CD4-positive, CD25-positive, alpha-beta regulatory T cell (primary cell): ENCODE measurements at regions not wholly inside any gene's neighbourhood (a gene's known extent, or its start where the extent isn't known, plus 50 kb on each side); places are given as distances from the start of the nearest gene placed in this dataset.

Experiments used
- ATAC-seq, 2 donors: fragments of 150-1000 bp; cut with Tn5 transposase; one replicate each; pipeline ENCODE4 v1.10.0; 2021; ENCODE audit warnings: low read depth in 2 of 2, moderate number of reproducible peaks in 2 of 2, moderate library complexity in 1 of 2
- DNase-seq, 3 donors: peaks; one replicate each; pipeline versions ENCODE4 v3.0.0 to v3.0.0-alpha.2; 2012 to 2022; ENCODE audit warnings: mixed read lengths in 1 of 3
- H3K27ac ChIP-seq: one replicate; pipeline ENCODE4 v1.7.0; 2013; ENCODE audit warnings: mild to moderate bottlenecking, low read length; ENCODE audit not compliant: insufficient read depth, poor library complexity, severe bottlenecking
- H3K27me3 ChIP-seq: one replicate; pipeline ENCODE4 v1.7.0; 2013; ENCODE audit warnings: low read length; ENCODE audit not compliant: control insufficient read depth, insufficient read depth
- H3K36me3 ChIP-seq: one replicate; pipeline ENCODE4 v1.7.0; 2013; ENCODE audit warnings: mild to moderate bottlenecking, low read length, moderate library complexity; ENCODE audit not compliant: control insufficient read depth, insufficient read depth
- H3K4me1 ChIP-seq: 2 replicates; pipeline ENCODE4 v1.7.0; 2013; ENCODE audit warnings: mild to moderate bottlenecking, low read length; ENCODE audit not compliant: insufficient read depth, control insufficient read depth, poor library complexity, severe bottlenecking
- H3K4me3 ChIP-seq: one replicate; pipeline ENCODE4 v1.7.0; 2013; ENCODE audit warnings: low read depth, mild to moderate bottlenecking, low read length, moderate library complexity
- H3K9me3 ChIP-seq, 2 experiments: 1 replicate in 1 of 2; 2 replicates in 1 of 2; pipeline ENCODE4 v1.7.0; 2013; ENCODE audit warnings: low read length in 2 of 2, mild to moderate bottlenecking in 1 of 2, moderate library complexity in 1 of 2; ENCODE audit not compliant: control insufficient read depth in 2 of 2
- H3K27ac Mint-ChIP-seq, 3 donors: one replicate each; pipeline ENCODE4 v1.8.0; 2020 to 2022; ENCODE audit warnings: mild to moderate bottlenecking in 3 of 3, mixed read lengths in 3 of 3, moderate library complexity in 2 of 3
- H3K27me3 Mint-ChIP-seq: one replicate; pipeline ENCODE4 v1.8.0; 2022; ENCODE audit warnings: mild to moderate bottlenecking, mixed read lengths
- H3K36me3 Mint-ChIP-seq: one replicate; pipeline ENCODE4 v1.8.0; 2020; ENCODE audit warnings: mixed read lengths
- H3K4me1 Mint-ChIP-seq, 4 donors: one replicate each; pipeline ENCODE4 v1.8.0; 2020 to 2022; ENCODE audit warnings: mixed read lengths in 4 of 4, mild to moderate bottlenecking in 1 of 4
- H3K4me3 Mint-ChIP-seq, 4 donors: one replicate each; pipeline ENCODE4 v1.8.0; 2020 to 2022; ENCODE audit warnings: mild to moderate bottlenecking in 4 of 4, mixed read lengths in 4 of 4, moderate library complexity in 3 of 4
- H3K9me3 Mint-ChIP-seq, 7 donors: one replicate each; pipeline ENCODE4 v1.8.0; 2020 to 2022; ENCODE audit warnings: mixed read lengths in 7 of 7, mild to moderate bottlenecking in 3 of 7, moderate library complexity in 2 of 7

DNA sequence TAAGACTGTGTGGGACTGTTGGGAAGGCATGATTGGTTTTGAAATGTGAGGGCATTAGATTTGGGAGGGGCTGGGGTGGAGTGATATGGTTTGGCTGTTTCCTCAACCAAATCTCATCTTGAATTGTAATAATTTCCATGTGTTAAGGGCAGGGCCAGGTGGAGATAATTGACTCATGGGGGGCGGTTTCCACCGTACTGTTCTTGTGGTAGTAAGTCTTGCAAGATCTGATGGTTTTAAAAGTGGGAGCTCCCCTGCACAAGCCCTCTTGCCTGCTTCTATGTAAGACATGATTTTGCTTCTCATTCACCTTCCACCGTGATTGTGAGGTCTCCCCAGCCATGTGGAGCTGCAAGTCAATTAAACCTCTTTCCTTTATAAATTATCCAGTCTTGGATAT, 76.6 kb upstream of the PPFIA2 start:
- Mint-ChIP-seq H3K4me1 (no peaks in the 10 kb centered on the region), H3K27ac (no peak overlapping the region), H3K9me3 (peaks cover 0 to 15% (median 2%) of the 10 kb centered on the region in 7 donors), H3K4me3 (no peak overlapping the region), H3K36me3 (no peaks in the 10 kb centered on the region), H3K27me3 (no peaks in the 10 kb centered on the region)
- H3K9me3 ChIP-seq, result no peaks in the 10 kb centered on the region
- H3K36me3 ChIP-seq, result no peaks in the 10 kb centered on the region
- no peak overlapping the region for H3K27ac ChIP-seq
- ATAC-seq, result no peak
- no peak for DNase-seq
- no peaks in the 10 kb centered on the region for H3K27me3 ChIP-seq
- H3K4me3 ChIP-seq, result no peak overlapping the region
- H3K4me1 ChIP-seq, result no peaks in the 10 kb centered on the region

GRCh38 chr12:81819991-81820633, 61.0 kb upstream of the PPFIA2 start:
- Mint-ChIP-seq H3K9me3 (peaks cover 3 to 20% (median 7%) of the 10 kb centered on the region in 7 donors), H3K4me3 (no peak overlapping the region), H3K36me3 (no peaks in the 10 kb centered on the region), H3K4me1 (no peaks in the 10 kb centered on the region), H3K27ac (no peak overlapping the region), H3K27me3 (no peaks in the 10 kb centered on the region)
- H3K9me3 ChIP-seq, result no peaks in the 10 kb centered on the region
- no peak overlapping the region for H3K4me3 ChIP-seq
- no peak overlapping the region for H3K27ac ChIP-seq
- no peaks in the 10 kb centered on the region for H3K27me3 ChIP-seq
- H3K36me3 ChIP-seq, result no peaks in the 10 kb centered on the region
- ATAC-seq (no peak), DNase-seq (no peak)
- H3K4me1 ChIP-seq, result no peaks in the 10 kb centered on the region

- no peaks in the 10 kb centered on the region for H3K36me3 Mint-ChIP-seq
- peaks cover 3 to 24% (median 9%) of the 10 kb centered on the region in 7 donors for H3K9me3 Mint-ChIP-seq
- Histone ChIP-seq H3K36me3 (no peaks in the 10 kb centered on the region), H3K27me3 (no peaks in the 10 kb centered on the region), H3K9me3 (peaks cover 0 to 13% of the 10 kb centered on the region in 2 experiments), H3K4me3 (no peak overlapping the region), H3K27ac (no peak overlapping the region), H3K4me1 (no peaks in the 10 kb centered on the region)
- no peaks in the 10 kb centered on the region for H3K4me1 Mint-ChIP-seq
- no peaks in the 10 kb centered on the region for H3K27me3 Mint-ChIP-seq
- no peak overlapping the region for H3K27ac Mint-ChIP-seq
- no peak overlapping the region for H3K4me3 Mint-ChIP-seq
- DNase-seq (no peak), ATAC-seq (no peak)
Observed at GRCh38 chr12:81815611-81816010, 56.5 kb upstream of the PPFIA2 start.

DNA sequence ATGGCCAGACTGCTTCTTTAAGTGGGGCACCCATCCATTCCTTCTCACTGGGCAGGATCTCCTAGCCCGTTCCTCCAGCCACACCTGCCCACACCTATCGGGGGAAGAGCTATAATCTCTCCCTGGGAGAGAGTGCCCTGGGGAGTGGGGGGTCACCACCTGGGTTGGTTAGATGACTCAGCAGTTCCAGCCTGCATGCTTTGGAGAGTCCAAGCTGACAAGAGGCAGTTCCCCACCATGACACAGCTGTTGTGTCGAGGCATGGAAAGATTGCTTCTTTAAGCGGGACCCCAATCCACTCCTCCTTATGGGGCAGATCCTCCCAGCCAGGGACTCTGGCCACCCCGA, 52.6 kb upstream of the PPFIA2 start:
- DNase-seq, result no peak
- Histone ChIP-seq H3K36me3 (no peaks in the 10 kb centered on the region), H3K4me1 (no peaks in the 10 kb centered on the region), H3K27me3 (no peaks in the 10 kb centered on the region), H3K27ac (no peak overlapping the region), H3K9me3 (peaks cover 0 to 13% of the 10 kb centered on the region in 2 experiments), H3K4me3 (no peak overlapping the region)
- H3K4me1 Mint-ChIP-seq, result no peaks in the 10 kb centered on the region
- H3K36me3 Mint-ChIP-seq, result no peaks in the 10 kb centered on the region
- ATAC-seq, result no peak
- H3K4me3 Mint-ChIP-seq, result no peak overlapping the region
- H3K27ac Mint-ChIP-seq, result peak overlapping the region in 1 of 3 donors; percentile 7
- peaks cover 2 to 18% (median 6%) of the 10 kb centered on the region in 7 donors for H3K9me3 Mint-ChIP-seq
- H3K27me3 Mint-ChIP-seq, result no peaks in the 10 kb centered on the region

- peaks cover 0 to 13% of the 10 kb centered on the region in 2 experiments for H3K9me3 ChIP-seq
- no peaks in the 10 kb centered on the region for H3K27me3 ChIP-seq
- ATAC-seq, result no peak
- H3K4me3 ChIP-seq, result no peak overlapping the region
- no peak overlapping the region for H3K27ac ChIP-seq
- Mint-ChIP-seq H3K27ac (peak overlapping the region in 1 of 3 donors; percentile 7), H3K36me3 (no peaks in the 10 kb centered on the region), H3K27me3 (no peaks in the 10 kb centered on the region), H3K4me1 (no peaks in the 10 kb centered on the region), H3K9me3 (peaks cover 2 to 18% (median 3%) of the 10 kb centered on the region in 7 donors), H3K4me3 (no peak overlapping the region)
- no peaks in the 10 kb centered on the region for H3K4me1 ChIP-seq
- no peak for DNase-seq
- H3K36me3 ChIP-seq, result no peaks in the 10 kb centered on the region
Observed at GRCh38 chr12:81811061-81811777, 52.1 kb upstream of the PPFIA2 start.

- Mint-ChIP-seq H3K4me1 (no peaks in the 10 kb centered on the region), H3K27ac (no peak overlapping the region), H3K9me3 (peaks cover 0 to 14% (median 6%) of the 10 kb centered on the region in 7 donors), H3K4me3 (no peak overlapping the region), H3K36me3 (no peaks in the 10 kb centered on the region), H3K27me3 (no peaks in the 10 kb centered on the region)
- Histone ChIP-seq H3K9me3 (peaks cover 0 to 13% of the 10 kb centered on the region in 2 experiments), H3K4me3 (no peak overlapping the region), H3K27me3 (no peaks in the 10 kb centered on the region), H3K27ac (no peak overlapping the region), H3K4me1 (no peaks in the 10 kb centered on the region), H3K36me3 (no peaks in the 10 kb centered on the region)
- ATAC-seq, result no peak
- DNase-seq, result no peak
Observed at GRCh38 chr12:81809829-81810595, 50.9 kb upstream of the PPFIA2 start.

GRCh38 chr12:81809113-81809777, 50.1 kb upstream of the PPFIA2 start:
- no peak overlapping the region for H3K27ac ChIP-seq
- no peaks in the 10 kb centered on the region for H3K27me3 ChIP-seq
- ATAC-seq (no peak), DNase-seq (no peak)
- H3K27ac Mint-ChIP-seq, result no peak overlapping the region
- H3K4me3 Mint-ChIP-seq, result no peak overlapping the region
- H3K4me1 ChIP-seq, result no peaks in the 10 kb centered on the region
- no peaks in the 10 kb centered on the region for H3K36me3 ChIP-seq
- H3K9me3 Mint-ChIP-seq, result peaks cover 0 to 9% (median 6%) of the 10 kb centered on the region in 7 donors
- no peaks in the 10 kb centered on the region for H3K36me3 Mint-ChIP-seq
- no peaks in the 10 kb centered on the region for H3K27me3 Mint-ChIP-seq
- H3K4me1 Mint-ChIP-seq, result no peaks in the 10 kb centered on the region
- H3K4me3 ChIP-seq, result no peak overlapping the region
- peaks cover 0 to 13% of the 10 kb centered on the region in 2 experiments for H3K9me3 ChIP-seq
